ENCODE measurements at regions not wholly inside any gene's neighbourhood (a gene's known extent, or its start where the extent isn't known, plus 50 kb on each side); places are given as distances from the start of the nearest gene placed in this dataset.

DNA sequence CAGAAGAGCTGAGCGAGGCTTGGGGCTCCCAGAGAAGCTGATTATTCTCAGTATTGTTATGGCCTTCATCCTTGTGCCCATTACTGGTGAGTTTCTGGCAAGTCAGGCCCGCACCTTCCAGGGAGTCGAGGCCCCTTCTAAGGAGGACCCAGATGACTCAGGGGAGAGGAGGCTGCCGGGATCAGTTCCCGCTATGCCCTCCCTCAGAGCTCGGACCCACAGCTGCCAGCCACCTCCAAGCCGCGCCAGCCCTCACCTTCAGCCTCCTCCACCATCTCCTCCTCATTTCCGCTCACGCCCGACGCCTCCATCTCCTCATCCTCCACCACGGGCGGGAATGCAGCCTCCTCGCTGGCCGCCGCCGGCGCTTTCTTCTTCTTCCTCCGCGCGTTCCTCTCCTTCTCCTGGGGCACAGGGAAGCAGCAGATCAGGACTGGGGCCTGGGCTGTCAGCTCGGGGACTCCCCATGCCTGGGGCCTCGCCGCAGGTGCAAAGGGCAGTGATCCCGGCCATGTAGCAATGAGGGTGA is 83.2 kb downstream of the RFLNA start:
- TF ChIP-seq, protein P1, sequence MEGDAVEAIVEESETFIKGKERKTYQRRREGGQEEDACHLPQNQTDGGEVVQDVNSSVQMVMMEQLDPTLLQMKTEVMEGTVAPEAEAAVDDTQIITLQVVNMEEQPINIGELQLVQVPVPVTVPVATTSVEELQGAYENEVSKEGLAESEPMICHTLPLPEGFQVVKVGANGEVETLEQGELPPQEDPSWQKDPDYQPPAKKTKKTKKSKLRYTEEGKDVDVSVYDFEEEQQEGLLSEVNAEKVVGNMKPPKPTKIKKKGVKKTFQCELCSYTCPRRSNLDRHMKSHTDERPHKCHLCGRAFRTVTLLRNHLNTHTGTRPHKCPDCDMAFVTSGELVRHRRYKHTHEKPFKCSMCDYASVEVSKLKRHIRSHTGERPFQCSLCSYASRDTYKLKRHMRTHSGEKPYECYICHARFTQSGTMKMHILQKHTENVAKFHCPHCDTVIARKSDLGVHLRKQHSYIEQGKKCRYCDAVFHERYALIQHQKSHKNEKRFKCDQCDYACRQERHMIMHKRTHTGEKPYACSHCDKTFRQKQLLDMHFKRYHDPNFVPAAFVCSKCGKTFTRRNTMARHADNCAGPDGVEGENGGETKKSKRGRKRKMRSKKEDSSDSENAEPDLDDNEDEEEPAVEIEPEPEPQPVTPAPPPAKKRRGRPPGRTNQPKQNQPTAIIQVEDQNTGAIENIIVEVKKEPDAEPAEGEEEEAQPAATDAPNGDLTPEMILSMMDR (conservative IDR thresholded peaks at IDR 0.05; ENCODE audit: low read length): no peak
- no peak for TF ChIP-seq EZH2phosphoT487 (IDR thresholded peaks at IDR 0.05; ENCODE audit: borderline replicate concordance, low read depth, low read length)
- no peak for DNase-seq (ENCODE audit: low spot score)
- Histone ChIP-seq H3K36me3 (ENCODE audit: insufficient read depth, low read length) (no peaks in the 10 kb centered on the region), H3K4me2 (ENCODE audit: low read length) (no peak overlapping the region), H4K20me1 (ENCODE audit: insufficient read depth, low read length) (no peaks in the 10 kb centered on the region), H3K9me2 (ENCODE audit: insufficient read depth, low read length) (no peaks in the 10 kb centered on the region), H3K79me2 (ENCODE audit: insufficient read depth, low read depth, low read length) (no peaks in the 10 kb centered on the region), H3K27ac (ENCODE audit: low read depth, low read length, poor library complexity, severe bottlenecking) (no peak overlapping the region), H3K4me3 (ENCODE audit: low read depth, low read length, poor library complexity, severe bottlenecking) (no peak overlapping the region), H3K9me3 (ENCODE audit: low read length) (no peaks in the 10 kb centered on the region), H3K4me1 (ENCODE audit: insufficient read depth, low read length, poor library complexity, severe bottlenecking) (no peaks in the 10 kb centered on the region), H2AFZ (ENCODE audit: low read length) (no peak overlapping the region)
- intact Hi-C loops (cut with micrococcal nuclease; ENCODE audit: unreplicated experiment): no loop called here
- ChIA-PET POLR2A (interaction anchor here (0.6 kb wide), 1 partner anchor 224 kb away, joined by 6 read pairs; no protein-coding TSS in a partner anchor), CTCF (ENCODE audit: unreplicated experiment) (no interaction called here)
- BruUV-seq (replicated peaks): no TSS peak

DNA sequence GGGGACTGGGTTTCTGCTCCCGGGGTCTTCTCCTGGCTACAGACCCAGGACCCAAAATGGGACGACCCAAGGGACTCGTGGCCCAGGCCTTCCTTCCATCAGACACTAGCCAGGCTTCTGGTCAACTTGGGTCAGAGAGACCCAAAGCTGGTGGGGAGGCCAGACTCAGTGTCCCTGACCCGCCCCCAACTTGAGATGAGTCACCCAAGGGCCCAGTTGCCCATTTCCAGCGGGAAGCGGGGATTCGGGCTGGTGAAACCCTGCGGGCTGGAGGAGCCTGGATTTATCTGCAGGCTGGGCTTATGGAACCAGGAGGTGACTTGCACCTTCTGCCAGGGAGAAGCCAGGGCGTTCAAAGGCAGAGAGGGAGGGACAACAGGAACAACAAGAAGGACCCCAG is 81.5 kb downstream of the RFLNA start:
- no peak for DNase-seq (ENCODE audit: low spot score)
- H3K4me1 ChIP-seq (ENCODE audit: insufficient read depth, low read length, poor library complexity, severe bottlenecking): no peaks in the 10 kb centered on the region
- ChIA-PET POLR2A (no interaction called here), CTCF (ENCODE audit: unreplicated experiment) (interaction anchor here (0.5 kb wide), 1 partner anchor 78 kb away, joined by 4 read pairs; no protein-coding TSS in a partner anchor)
- TF ChIP-seq EZH2phosphoT487 (IDR thresholded peaks at IDR 0.05; ENCODE audit: borderline replicate concordance, low read depth, low read length): no peak
- TF ChIP-seq, protein P1 (conservative IDR thresholded peaks at IDR 0.05; ENCODE audit: low read length): no peak
- no peaks in the 10 kb centered on the region for H3K36me3 ChIP-seq (ENCODE audit: insufficient read depth, low read length)
- no peak overlapping the region for H3K4me3 ChIP-seq (ENCODE audit: low read depth, low read length, poor library complexity, severe bottlenecking)
- H3K9me3 ChIP-seq (ENCODE audit: low read length): no peaks in the 10 kb centered on the region
- no peaks in the 10 kb centered on the region for H3K9me2 ChIP-seq (ENCODE audit: insufficient read depth, low read length)
- H4K20me1 ChIP-seq (ENCODE audit: insufficient read depth, low read length): no peaks in the 10 kb centered on the region
- intact Hi-C loops (cut with micrococcal nuclease; ENCODE audit: unreplicated experiment): no loop called here
- H3K4me2 ChIP-seq (ENCODE audit: low read length): no peak overlapping the region
- H3K79me2 ChIP-seq (ENCODE audit: insufficient read depth, low read depth, low read length): no peaks in the 10 kb centered on the region
- no peak overlapping the region for H3K27ac ChIP-seq (ENCODE audit: low read depth, low read length, poor library complexity, severe bottlenecking)
- BruUV-seq (replicated peaks): no TSS peak
- H2AFZ ChIP-seq (ENCODE audit: low read length): no peak overlapping the region

DNA sequence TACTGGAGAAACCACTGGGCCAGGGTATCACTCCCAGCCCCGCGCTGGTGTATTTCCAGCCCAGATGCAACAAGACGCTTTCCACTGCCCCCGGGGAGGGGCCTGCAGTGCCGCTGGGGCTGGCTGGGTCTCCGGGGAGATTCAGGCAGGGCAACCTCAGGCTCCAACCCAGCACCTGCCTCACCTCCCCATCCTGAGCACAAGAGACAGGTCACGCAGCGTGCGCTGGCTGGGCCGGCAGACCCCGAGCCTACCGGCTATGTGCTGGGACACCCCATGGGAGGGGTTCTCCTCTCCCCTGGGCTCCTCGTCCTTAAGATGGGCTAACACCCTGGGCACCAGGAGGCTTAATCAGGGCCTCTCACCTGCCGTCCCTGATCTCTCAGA is 80.9 kb downstream of the RFLNA start:
- Histone ChIP-seq H3K79me2 (ENCODE audit: insufficient read depth, low read depth, low read length) (no peaks in the 10 kb centered on the region), H3K4me3 (ENCODE audit: low read depth, low read length, poor library complexity, severe bottlenecking) (no peak overlapping the region), H2AFZ (ENCODE audit: low read length) (no peak overlapping the region), H3K9me2 (ENCODE audit: insufficient read depth, low read length) (no peaks in the 10 kb centered on the region), H3K27ac (ENCODE audit: low read depth, low read length, poor library complexity, severe bottlenecking) (no peak overlapping the region), H3K4me1 (ENCODE audit: insufficient read depth, low read length, poor library complexity, severe bottlenecking) (no peaks in the 10 kb centered on the region), H3K36me3 (ENCODE audit: insufficient read depth, low read length) (peaks cover 2% of the 10 kb centered on the region; the same call in 1 of the 2 replicates), H4K20me1 (ENCODE audit: insufficient read depth, low read length) (no peaks in the 10 kb centered on the region), H3K9me3 (ENCODE audit: low read length) (no peaks in the 10 kb centered on the region), H3K4me2 (ENCODE audit: low read length) (no peak overlapping the region)
- intact Hi-C loops (cut with micrococcal nuclease; ENCODE audit: unreplicated experiment): no loop called here
- no TSS peak for BruUV-seq (replicated peaks)
- DNase-seq (ENCODE audit: low spot score): no peak
- ChIA-PET CTCF (ENCODE audit: unreplicated experiment) (no interaction called here), POLR2A (no interaction called here)
- TF ChIP-seq EZH2phosphoT487 (IDR thresholded peaks at IDR 0.05; ENCODE audit: borderline replicate concordance, low read depth, low read length): no peak
- TF ChIP-seq, protein P1 (conservative IDR thresholded peaks at IDR 0.05; ENCODE audit: low read length): no peak

Data from OCI-LY7 (cell line).